K562 (cell line): ENCODE measurements at regions not wholly inside any gene's neighbourhood (a gene's known extent, or its start where the extent isn't known, plus 50 kb on each side); places are given as distances from the start of the nearest gene placed in this dataset.

Experiments
- DPF2 ChIP-seq: fragments of 450-650 bp; IDR thresholded peaks from 2 replicates; pipeline ENCODE4 v1.6.1; 2016
- ETV1 ChIP-seq: fragments of 450-650 bp; conservative IDR thresholded peaks from 2 replicates; pipeline ENCODE4 v1.6.1; 2016; ENCODE audit warnings: missing genetic modification characterization, control low read depth, low read depth, missing compliant biosample characterization
- ETV5 ChIP-seq: sonication (generic); formaldehyde crosslinking; IDR thresholded peaks from 2 replicates; pipeline ENCODE4 v1.4.0; 2020; ENCODE audit warnings: low read depth, mild to moderate bottlenecking, missing genetic modification reagents
- ETV6 ChIP-seq, 3 experiments: fragments of 150-350 bp in 1 of 3; sonication (generic) in 1 of 3; formaldehyde crosslinking in 1 of 3; IDR thresholded peaks; 2 replicates each; pipeline versions ENCODE4 v1.6.1 to v1.8.0; 2014 to 2022; ENCODE audit warnings: borderline replicate concordance in 2 of 3, low read depth in 2 of 3, antibody characterized with exemption in 1 of 3, low read length in 1 of 3, mild to moderate bottlenecking in 1 of 3, missing genetic modification reagents in 1 of 3
- FOXA3 ChIP-seq, 2 experiments: fragments of 450-650 bp in 1 of 2; sonication (generic) in 1 of 2; formaldehyde crosslinking; IDR thresholded peaks in 1 of 2; conservative IDR thresholded peaks in 1 of 2; 2 replicates each; pipeline versions ENCODE4 v1.4.0 to v1.8.0; 2020 to 2022; ENCODE audit warnings: mild to moderate bottlenecking in 2 of 2, missing genetic modification reagents in 1 of 2
- HEY1 ChIP-seq: fragments of 250-450 bp; sonication (Bioruptor Pico); IDR thresholded peaks from 2 replicates; pipeline ENCODE4 v1.5.0; 2020; ENCODE audit warnings: mild to moderate bottlenecking, moderate library complexity, borderline replicate concordance
- JUN ChIP-seq, 2 experiments: sonication (generic) in 1 of 2; formaldehyde crosslinking in 1 of 2; IDR thresholded peaks; 2 replicates each; pipeline versions ENCODE4 v1.6.1 to v1.8.0; 2012 to 2022; ENCODE audit warnings: borderline replicate concordance in 2 of 2, mild to moderate bottlenecking in 2 of 2, improper control_type of control experiment in 1 of 2, low read depth in 1 of 2, low read length in 1 of 2, missing genetic modification reagents in 1 of 2
- KLF10 ChIP-seq: fragments of 250-450 bp; sonication (Bioruptor Pico); IDR thresholded peaks from 2 replicates; pipeline ENCODE4 v1.6.1; 2021; ENCODE audit warnings: matching md5 sums
- MED1 ChIP-seq: sonication (generic); formaldehyde crosslinking; IDR thresholded peaks from 2 replicates; pipeline ENCODE4 v1.8.1; 2023; ENCODE audit warnings: missing genetic modification reagents, borderline replicate concordance
- NCOA1 ChIP-seq: fragments of 450-650 bp; IDR thresholded peaks from 2 replicates; pipeline ENCODE4 v1.6.1; 2016; ENCODE audit warnings: low read depth
- NCOA4 ChIP-seq: fragments of 450-650 bp; IDR thresholded peaks from 2 replicates; pipeline ENCODE4 v1.6.1; 2018; ENCODE audit warnings: mild to moderate bottlenecking; ENCODE audit not compliant: partially characterized antibody
- NCOR1 ChIP-seq: fragments of 450-650 bp; IDR thresholded peaks from 2 replicates; pipeline ENCODE4 v1.6.1; 2016; ENCODE audit warnings: mild to moderate bottlenecking, moderate library complexity
- POLR2AphosphoS2 ChIP-seq: IDR thresholded peaks from 2 replicates; pipeline ENCODE4 v1.6.1; 2012; ENCODE audit warnings: low read length, improper control_type of control experiment
- RAD21 ChIP-seq, 2 experiments: fragments of 250-450 bp in 1 of 2; fragments of 450-650 bp in 1 of 2; sonication (Bioruptor Pico) in 1 of 2; formaldehyde crosslinking in 1 of 2; IDR thresholded peaks in 1 of 2; conservative IDR thresholded peaks in 1 of 2; 2 replicates each; pipeline versions ENCODE4 v1.4.0 to v1.8.0; 2020 to 2022; ENCODE audit warnings: mild to moderate bottlenecking in 2 of 2, moderate library complexity in 1 of 2
- SLC30A9 ChIP-seq: fragments of 250-450 bp; sonication (Bioruptor Pico); IDR thresholded peaks from 2 replicates; pipeline ENCODE4 v1.8.0; 2022; ENCODE audit warnings: mild to moderate bottlenecking, moderate library complexity
- STAG1 ChIP-seq: sonication (generic); formaldehyde crosslinking; IDR thresholded peaks from 2 replicates; pipeline ENCODE4 v1.5.0; 2020; ENCODE audit warnings: missing genetic modification reagents, borderline replicate concordance
- TCF7L2 ChIP-seq: fragments of 150-350 bp; IDR thresholded peaks from 2 replicates; pipeline ENCODE4 v1.6.1; 2016; ENCODE audit warnings: low read depth, mild to moderate bottlenecking, low read length, moderate library complexity
- ZNF140 ChIP-seq: fragments of 250-450 bp; sonication (Bioruptor Pico); IDR thresholded peaks from 2 replicates; pipeline ENCODE4 v1.8.0; 2021; ENCODE audit warnings: moderate library complexity, mild to moderate bottlenecking, inconsistent platforms
- ZNF212 ChIP-seq: fragments of 450-650 bp; formaldehyde crosslinking; IDR thresholded peaks from 2 replicates; pipeline ENCODE4 v1.4.0; 2020; ENCODE audit warnings: mild to moderate bottlenecking
- ZNF57 ChIP-seq: fragments of 450-650 bp; formaldehyde crosslinking; IDR thresholded peaks from 2 replicates; pipeline ENCODE4 v1.4.0; 2020; ENCODE audit warnings: mild to moderate bottlenecking, moderate library complexity
- ZNF584 ChIP-seq: fragments of 200-800 bp; sonication (Bioruptor generic); IDR thresholded peaks from 2 replicates; pipeline ENCODE4 v1.6.1; 2016; ENCODE audit warnings: low read depth, mild to moderate bottlenecking, missing genetic modification characterization, missing compliant biosample characterization
- ZNF717 ChIP-seq: fragments of 250-450 bp; sonication (Bioruptor Pico); IDR thresholded peaks from 2 replicates; pipeline ENCODE4 v1.5.0; 2021
- ZNF780A ChIP-seq: fragments of 250-450 bp; sonication (Bioruptor Pico); IDR thresholded peaks from 2 replicates; pipeline ENCODE4 v1.5.0; 2021; ENCODE audit warnings: mild to moderate bottlenecking
- TF ChIP-seq, protein P1 (sequence below): IDR thresholded peaks from 2 replicates; pipeline ENCODE4 v1.6.1; 2014; ENCODE audit warnings: antibody characterized with exemption
- TF ChIP-seq, protein P2 (sequence below): fragments of 450-650 bp; IDR thresholded peaks from 2 replicates; pipeline ENCODE4 v1.6.1; 2016; ENCODE audit warnings: borderline replicate concordance

DNA sequence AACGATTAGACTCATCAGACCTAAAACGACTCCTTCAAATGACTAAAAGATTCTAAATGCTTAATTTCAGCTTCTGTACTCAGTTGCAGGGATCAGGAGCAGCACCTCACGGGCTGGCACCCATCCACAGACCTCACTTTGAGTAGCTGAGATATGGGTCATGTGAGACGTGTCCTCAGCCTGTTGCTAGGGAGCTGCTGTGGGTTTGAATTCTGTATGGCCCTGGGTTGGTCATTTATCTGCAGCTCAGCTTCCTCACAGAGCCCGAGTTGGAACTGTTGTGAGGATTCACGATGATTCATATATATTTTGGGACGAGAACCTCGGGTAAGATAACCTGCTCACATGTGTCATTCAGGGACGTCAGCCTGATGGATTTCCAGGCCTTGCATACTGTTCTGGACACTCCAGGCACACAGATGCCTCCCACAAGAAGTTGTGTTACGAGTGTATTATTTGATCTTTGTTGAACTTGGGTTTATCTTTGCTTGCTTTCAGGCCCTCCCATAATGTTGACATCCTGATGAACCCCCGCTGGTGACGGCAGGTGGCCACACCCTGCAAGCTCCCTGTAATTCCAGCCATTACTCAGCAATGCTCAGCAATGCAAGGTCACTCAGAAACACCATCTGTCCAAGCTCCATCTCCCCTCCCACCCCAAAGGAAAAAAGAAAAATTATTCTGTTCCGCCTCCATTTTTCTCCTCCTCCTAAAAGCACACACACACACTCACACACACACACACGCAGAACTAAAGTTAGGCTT is 137.6 kb downstream of the RBFOX3 start (continued):
- TF ChIP-seq FOXA3 (CRISPR knock-in tag; conservative IDR thresholded peaks at IDR 0.05 in 1 of 2, IDR thresholded peaks at IDR 0.05 in 1 of 2) (peak in 1 of 2 experiments; percentile 57; a peak in 1 of 4 replicates), RAD21 (CRISPR knock-in tag; conservative IDR thresholded peaks at IDR 0.05 in 1 of 2, IDR thresholded peaks at IDR 0.05 in 1 of 2) (0 out of 4 replicates have a peak, but pooled peaks of 1 of the 2 experiments have one; percentile 5), ETV1 (tag) (0 out of 2 replicates have a peak, but pooled peaks have one; percentile 32), ZNF57 (CRISPR knock-in tag) (no peak), ZNF584 (CRISPR knock-in tag) (no peak), ZNF717 (CRISPR knock-in tag) (no peak), DPF2 (peak; percentile 89), ETV5 (CRISPR knock-in tag) (no peak), HEY1 (CRISPR knock-in tag) (no peak), STAG1 (CRISPR knock-in tag) (no peak), NCOA1 (no peak), KLF10 (no peak), SLC30A9 (CRISPR knock-in tag) (no peak), NCOA4 (no peak), ZNF140 (CRISPR knock-in tag) (no peak), ZNF212 (CRISPR knock-in tag) (no peak), ETV6 (IDR thresholded peaks at IDR 0.05; ENCODE audit: borderline replicate concordance in 1 of 2, low read depth in 2 of 2, low read length in 1 of 2) (no peak), ETV6 (CRISPR knock-in tag; IDR thresholded peaks at IDR 0.05; ENCODE audit: borderline replicate concordance) (no peak), POLR2AphosphoS2 (no peak), TCF7L2 (no peak), ZNF780A (CRISPR knock-in tag) (no peak), NCOR1 (no peak; the same call in none of the 2 replicates), JUN (IDR thresholded peaks at IDR 0.05; ENCODE audit: borderline replicate concordance, low read depth, low read length) (peak; percentile 61; the same call in 1 of the 2 replicates), JUN (CRISPR knock-in tag; IDR thresholded peaks at IDR 0.05; ENCODE audit: borderline replicate concordance) (peak; percentile 82; the same call in 1 of the 2 replicates), MED1 (CRISPR knock-in tag) (no peak)
- TF ChIP-seq, protein P1, sequence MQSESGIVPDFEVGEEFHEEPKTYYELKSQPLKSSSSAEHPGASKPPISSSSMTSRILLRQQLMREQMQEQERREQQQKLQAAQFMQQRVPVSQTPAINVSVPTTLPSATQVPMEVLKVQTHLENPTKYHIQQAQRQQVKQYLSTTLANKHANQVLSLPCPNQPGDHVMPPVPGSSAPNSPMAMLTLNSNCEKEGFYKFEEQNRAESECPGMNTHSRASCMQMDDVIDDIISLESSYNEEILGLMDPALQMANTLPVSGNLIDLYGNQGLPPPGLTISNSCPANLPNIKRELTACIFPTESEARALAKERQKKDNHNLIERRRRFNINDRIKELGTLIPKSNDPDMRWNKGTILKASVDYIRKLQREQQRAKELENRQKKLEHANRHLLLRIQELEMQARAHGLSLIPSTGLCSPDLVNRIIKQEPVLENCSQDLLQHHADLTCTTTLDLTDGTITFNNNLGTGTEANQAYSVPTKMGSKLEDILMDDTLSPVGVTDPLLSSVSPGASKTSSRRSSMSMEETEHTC = no peak
- TF ChIP-seq, protein P2, sequence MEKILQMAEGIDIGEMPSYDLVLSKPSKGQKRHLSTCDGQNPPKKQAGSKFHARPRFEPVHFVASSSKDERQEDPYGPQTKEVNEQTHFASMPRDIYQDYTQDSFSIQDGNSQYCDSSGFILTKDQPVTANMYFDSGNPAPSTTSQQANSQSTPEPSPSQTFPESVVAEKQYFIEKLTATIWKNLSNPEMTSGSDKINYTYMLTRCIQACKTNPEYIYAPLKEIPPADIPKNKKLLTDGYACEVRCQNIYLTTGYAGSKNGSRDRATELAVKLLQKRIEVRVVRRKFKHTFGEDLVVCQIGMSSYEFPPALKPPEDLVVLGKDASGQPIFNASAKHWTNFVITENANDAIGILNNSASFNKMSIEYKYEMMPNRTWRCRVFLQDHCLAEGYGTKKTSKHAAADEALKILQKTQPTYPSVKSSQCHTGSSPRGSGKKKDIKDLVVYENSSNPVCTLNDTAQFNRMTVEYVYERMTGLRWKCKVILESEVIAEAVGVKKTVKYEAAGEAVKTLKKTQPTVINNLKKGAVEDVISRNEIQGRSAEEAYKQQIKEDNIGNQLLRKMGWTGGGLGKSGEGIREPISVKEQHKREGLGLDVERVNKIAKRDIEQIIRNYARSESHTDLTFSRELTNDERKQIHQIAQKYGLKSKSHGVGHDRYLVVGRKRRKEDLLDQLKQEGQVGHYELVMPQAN = no peak
